Smooth muscle cell of the brain vasculature (primary cell): ENCODE measurements at regions not wholly inside any gene's neighbourhood (a gene's known extent, or its start where the extent isn't known, plus 50 kb on each side); places are given as distances from the start of the nearest gene placed in this dataset.

Experiments
- DNase-seq: peaks from one replicate; pipeline ENCODE4 v3.0.0-alpha.2; 2012; ENCODE audit warnings: low read depth, low spot score

GRCh38 chr6:23003671-23004467 lies 434.5 kb downstream of the HDGFL1 start:
- DNase-seq = peak; percentile 45

GRCh38 chr6:23006656-23007055 lies 437.3 kb downstream of the HDGFL1 start:
- DNase-seq = no peak

GRCh38 chr6:23011615-23012014 lies 442.2 kb downstream of the HDGFL1 start:
- no peak for DNase-seq

- DNase-seq = no peak
These were observed 444.4 kb downstream of the HDGFL1 start for GRCh38 chr6:23013776-23014175.

- DNase-seq = no peak
These were observed 447.3 kb downstream of the HDGFL1 start for GRCh38 chr6:23016696-23017095.

GRCh38 chr6:23021487-23021886 lies 452.1 kb downstream of the HDGFL1 start:
- no peak for DNase-seq

- no peak for DNase-seq
These were observed 457.9 kb downstream of the HDGFL1 start for GRCh38 chr6:23027281-23027680.

- DNase-seq = no peak
These were observed 462.6 kb downstream of the HDGFL1 start for GRCh38 chr6:23031986-23032385.

- DNase-seq = no peak
These were observed 465.6 kb downstream of the HDGFL1 start for GRCh38 chr6:23034926-23035325.

- DNase-seq = no peak
These were observed 467.1 kb downstream of the HDGFL1 start for GRCh38 chr6:23036406-23036983.

- no peak for DNase-seq
These were observed 471.5 kb downstream of the HDGFL1 start for GRCh38 chr6:23040899-23041298.

- DNase-seq = no peak
These were observed 475.9 kb downstream of the HDGFL1 start for GRCh38 chr6:23045280-23045679.

- no peak for DNase-seq
These were observed 486.2 kb downstream of the HDGFL1 start for GRCh38 chr6:23055523-23055922.

- peak; percentile 51 for DNase-seq
These were observed 504.5 kb downstream of the HDGFL1 start for GRCh38 chr6:23073821-23074220.

GRCh38 chr6:23077772-23078171 lies 508.4 kb downstream of the HDGFL1 start:
- DNase-seq = no peak

GRCh38 chr6:23081701-23082100 lies 512.3 kb downstream of the HDGFL1 start:
- DNase-seq = no peak

- no peak for DNase-seq
These were observed 516.7 kb downstream of the HDGFL1 start for GRCh38 chr6:23086100-23086499.

GRCh38 chr6:23087471-23087870 lies 518.1 kb downstream of the HDGFL1 start:
- DNase-seq = no peak

- no peak for DNase-seq
These were observed 519.4 kb downstream of the HDGFL1 start for GRCh38 chr6:23088761-23089160.

GRCh38 chr6:23089981-23090380 lies 520.6 kb downstream of the HDGFL1 start:
- DNase-seq = no peak

GRCh38 chr6:23091795-23092194 lies 522.4 kb downstream of the HDGFL1 start:
- DNase-seq = no peak

GRCh38 chr6:23096876-23097275 lies 527.5 kb downstream of the HDGFL1 start:
- no peak for DNase-seq

GRCh38 chr6:23097566-23097965 lies 528.2 kb downstream of the HDGFL1 start:
- no peak for DNase-seq
